HPDE6-E6E7 (cell line): ENCODE measurements at regions not wholly inside any gene's neighbourhood (a gene's known extent, or its start where the extent isn't known, plus 50 kb on each side); places are given as distances from the start of the nearest gene placed in this dataset.
"Not testable (repeated sequence)": the region's sequence is repeated elsewhere in the genome, so short reads cannot be mapped to it uniquely, and the experiment has no call there.

Experiments
- DNase-seq: peaks from one replicate; pipeline ENCODE4 v3.0.0; 2011; ENCODE audit warnings: missing footprints; ENCODE audit errors: extremely low spot score

GRCh38 chr12:89825591-89826449 lies 117.2 kb upstream of the ATP2B1 start:
- no peak for DNase-seq

- DNase-seq, result no peak
These were observed 116.2 kb upstream of the ATP2B1 start for GRCh38 chr12:89824822-89825221.

- not testable (repeated sequence) for DNase-seq
These were observed 114.4 kb upstream of the ATP2B1 start for GRCh38 chr12:89822992-89823391.

GRCh38 chr12:89821896-89822295 lies 113.3 kb upstream of the ATP2B1 start:
- no peak for DNase-seq

- no peak for DNase-seq
These were observed 109.0 kb upstream of the ATP2B1 start for GRCh38 chr12:89817501-89818226.

GRCh38 chr12:89815225-89815624 lies 106.6 kb upstream of the ATP2B1 start:
- DNase-seq, result no peak

- no peak for DNase-seq
These were observed 94.8 kb upstream of the ATP2B1 start for GRCh38 chr12:89803412-89803811.

- DNase-seq, result no peak
These were observed 92.6 kb upstream of the ATP2B1 start for GRCh38 chr12:89801284-89801683.

GRCh38 chr12:89800435-89800834 lies 91.8 kb upstream of the ATP2B1 start:
- no peak for DNase-seq

- no peak for DNase-seq
These were observed 90.7 kb upstream of the ATP2B1 start for GRCh38 chr12:89799316-89799715.

GRCh38 chr12:89797436-89797835 lies 88.8 kb upstream of the ATP2B1 start:
- DNase-seq, result no peak

GRCh38 chr12:89796798-89797382 lies 88.3 kb upstream of the ATP2B1 start:
- no peak for DNase-seq

GRCh38 chr12:89793946-89794345 lies 85.3 kb upstream of the ATP2B1 start:
- no peak for DNase-seq

- DNase-seq, result no peak
These were observed 82.6 kb upstream of the ATP2B1 start for GRCh38 chr12:89791286-89791685.

GRCh38 chr12:89789862-89790261 lies 81.2 kb upstream of the ATP2B1 start:
- no peak for DNase-seq

- DNase-seq, result no peak
These were observed 79.1 kb upstream of the ATP2B1 start for GRCh38 chr12:89787763-89788162.

- DNase-seq, result no peak
These were observed 77.7 kb upstream of the ATP2B1 start for GRCh38 chr12:89786177-89786810.

- DNase-seq, result no peak
These were observed 74.9 kb upstream of the ATP2B1 start for GRCh38 chr12:89783359-89784060.

GRCh38 chr12:89782807-89783206 lies 74.2 kb upstream of the ATP2B1 start:
- DNase-seq, result no peak

GRCh38 chr12:89781946-89782550 lies 73.4 kb upstream of the ATP2B1 start:
- no peak for DNase-seq

- DNase-seq, result no peak
These were observed 72.5 kb upstream of the ATP2B1 start for GRCh38 chr12:89781156-89781555.
